HCT116 (cell line): ENCODE measurements at regions not wholly inside any gene's neighbourhood (a gene's known extent, or its start where the extent isn't known, plus 50 kb on each side); places are given as distances from the start of the nearest gene placed in this dataset.

Experiments used
- ATAC-seq: fragments of 200-7000 bp; cut with Tn5 transposase; 2 replicates; pipeline ENCODE4 v1.9.1; 2020; ENCODE audit warnings: mild to moderate bottlenecking, moderate library complexity
- BruUV-seq: library from RNA; stranded (reverse); fragments of 400-500 nt; replicated peaks from 2 replicates; lab custom pipeline; 2021; lab: Mats Ljungman, UMichigan
- CTCF ChIA-PET: fragments of 300-600 bp; sonication (Branson Sonifier 250); formaldehyde crosslinking; loops from one replicate; lab custom pipeline; 2021; ENCODE audit warnings: antibody characterized with exemption; lab: Charles Lee
- POLR2A ChIA-PET: fragments of 300-600, 350-600 bp; sonication (Branson Sonifier 250); formaldehyde crosslinking; loops from one replicate; lab custom pipeline; 2021; ENCODE audit warnings: antibody characterized with exemption; lab: Charles Lee
- RAD21 ChIA-PET, 2 experiments: fragments of 300-600 bp; sonication (Branson Sonifier 250); formaldehyde crosslinking; loops; one replicate each; lab custom pipeline; 2023; ENCODE audit warnings: low total read pairs in 2 of 2; ENCODE audit not compliant: uncharacterized antibody in 2 of 2, unreplicated experiment in 2 of 2, low non-redundant PET in 1 of 2; lab: Charles Lee
- DNase-seq: peaks from one replicate; pipeline ENCODE4 v3.0.0-alpha.2; 2010; ENCODE audit warnings: low read depth, low spot score
- H2AFZ ChIP-seq: fragments of 200-600 bp; shearing (Covaris generic), sonication (generic); 2 replicates; pipeline ENCODE4 v1.6.1; 2017; ENCODE audit warnings: low read depth, mixed run types, mixed read lengths, antibody characterized with exemption, low read length; ENCODE audit not compliant: poor library complexity, severe bottlenecking
- H3K27ac ChIP-seq: 2 replicates; pipeline ENCODE4 v1.5.1; 2012; ENCODE audit warnings: low read depth, low read length
- H3K27me3 ChIP-seq: fragments of 200-600 bp; sonication (generic); 2 replicates; pipeline ENCODE4 v1.6.1; 2016; ENCODE audit warnings: mixed run types, low read length, mixed read lengths; ENCODE audit not compliant: insufficient read depth
- H3K36me3 ChIP-seq, 2 experiments: fragments of 200-500 bp in 1 of 2; fragments of 200-600 bp in 1 of 2; sonication (Bioruptor generic) in 1 of 2; sonication (generic) in 1 of 2; 2 replicates each; pipeline versions ENCODE4 v1.5.1 to v1.6.1; 2014 to 2016; ENCODE audit warnings: low read length in 2 of 2, inconsistent platforms in 1 of 2, mixed read lengths in 1 of 2, mixed run types in 1 of 2; ENCODE audit not compliant: insufficient read depth in 2 of 2, control insufficient read depth in 1 of 2
- H3K4me1 ChIP-seq, 2 experiments: fragments of 200-600 bp in 1 of 2; sonication (generic) in 1 of 2; 2 replicates each; pipeline versions ENCODE4 v1.5.1 to v1.6.1; 2012 to 2017; ENCODE audit warnings: low read length in 2 of 2, inconsistent platforms in 1 of 2, mild to moderate bottlenecking in 1 of 2, mixed read lengths in 1 of 2, mixed run types in 1 of 2, moderate library complexity in 1 of 2; ENCODE audit not compliant: insufficient read depth in 2 of 2, control insufficient read depth in 1 of 2
- H3K4me2 ChIP-seq: fragments of 200-600 bp; sonication (generic); 2 replicates; pipeline ENCODE4 v1.6.1; 2017; ENCODE audit warnings: mixed run types, low read length, mixed read lengths
- H3K4me3 ChIP-seq, 2 experiments: fragments of 200-600 bp in 1 of 2; sonication (generic) in 1 of 2; replicated peaks in 1 of 2; 2 replicates each; pipeline ENCODE4 v1.5.1; 2011 to 2016; ENCODE audit warnings: low read length in 2 of 2, control low read depth in 1 of 2, low read depth in 1 of 2, mild to moderate bottlenecking in 1 of 2, mixed read lengths in 1 of 2, mixed run types in 1 of 2
- H3K79me2 ChIP-seq: fragments of 200-600 bp; sonication (generic); 2 replicates; pipeline ENCODE4 v1.6.1; 2017; ENCODE audit warnings: mild to moderate bottlenecking, mixed run types, low read length, moderate library complexity, mixed read lengths; ENCODE audit not compliant: insufficient read depth
- H3K9ac ChIP-seq: fragments of 200-600 bp; sonication (generic); 2 replicates; pipeline ENCODE4 v1.6.1; 2016; ENCODE audit warnings: low read length, mixed read lengths
- H3K9me2 ChIP-seq: fragments of 200-600 bp; sonication (generic), shearing (Covaris generic); 2 replicates; pipeline ENCODE4 v1.6.1; 2017; ENCODE audit warnings: mixed run types, mild to moderate bottlenecking, moderate library complexity; ENCODE audit not compliant: insufficient read depth
- H3K9me3 ChIP-seq, 2 experiments: fragments of 200-500 bp in 1 of 2; fragments of 200-600 bp in 1 of 2; sonication (Bioruptor generic) in 1 of 2; sonication (generic) in 1 of 2; 2 replicates each; pipeline ENCODE4 v1.6.1; 2014 to 2017; ENCODE audit warnings: low read length in 2 of 2, mixed read lengths in 2 of 2, inconsistent platforms in 1 of 2, low read depth in 1 of 2, mild to moderate bottlenecking in 1 of 2, mixed run types in 1 of 2, moderate library complexity in 1 of 2; ENCODE audit not compliant: control insufficient read depth in 1 of 2, insufficient read depth in 1 of 2
- H4K20me1 ChIP-seq: fragments of 200-600 bp; sonication (generic), shearing (Covaris generic); 2 replicates; pipeline ENCODE4 v1.6.1; 2017; ENCODE audit warnings: mixed run types, mild to moderate bottlenecking, moderate library complexity; ENCODE audit not compliant: insufficient read depth
- CBX3 ChIP-seq: IDR thresholded peaks from 2 replicates; pipeline ENCODE4 v1.6.1; 2012; ENCODE audit warnings: low read depth
- ELF1 ChIP-seq: IDR thresholded peaks from 2 replicates; pipeline ENCODE4 v1.6.1; 2012; ENCODE audit warnings: low read depth, borderline replicate concordance
- EZH2 ChIP-seq: fragments of 200-600 bp; sonication (generic); IDR thresholded peaks from 2 replicates; pipeline ENCODE4 v1.6.1; 2017; ENCODE audit warnings: antibody characterized with exemption, mixed run types
- EZH2phosphoT487 ChIP-seq: fragments of 200-600 bp; IDR thresholded peaks from 2 replicates; pipeline ENCODE4 v1.6.1; 2018; ENCODE audit warnings: antibody characterized with exemption, borderline replicate concordance
- FOSL1 ChIP-seq: IDR thresholded peaks from 2 replicates; pipeline ENCODE4 v1.6.1; 2012; ENCODE audit warnings: low read depth
- JUND ChIP-seq: IDR thresholded peaks from 2 replicates; pipeline ENCODE4 v1.6.1; 2012
- POLR2A ChIP-seq: IDR thresholded peaks from 2 replicates; pipeline ENCODE4 v1.7.0; 2011; ENCODE audit warnings: borderline replicate concordance; ENCODE audit not compliant: insufficient read depth, insufficient read length; ENCODE audit errors: extremely low read depth
- SIN3A ChIP-seq: IDR thresholded peaks from 2 replicates; pipeline ENCODE4 v1.6.1; 2012; ENCODE audit warnings: low read depth
- SP1 ChIP-seq: IDR thresholded peaks from 2 replicates; pipeline ENCODE4 v1.6.1; 2012; ENCODE audit warnings: low read depth
- SRF ChIP-seq: IDR thresholded peaks from 2 replicates; pipeline ENCODE4 v1.6.1; 2012; ENCODE audit warnings: low read depth
- YY1 ChIP-seq: IDR thresholded peaks from 2 replicates; pipeline ENCODE4 v1.6.1; 2011; ENCODE audit warnings: low read length, low read depth, moderate library complexity, mild to moderate bottlenecking; ENCODE audit not compliant: insufficient replicate concordance; ENCODE audit errors: extremely low read depth
- ZFX ChIP-seq: fragments of 450-650 bp; IDR thresholded peaks from 2 replicates; pipeline ENCODE4 v1.6.1; 2017
- intact Hi-C: fragments of 100-400 bp; cut with micrococcal nuclease; formaldehyde crosslinking; loops from 2 replicates; pipeline ENCODE4 v1.10.0; 2022
- TF ChIP-seq, protein P1 (sequence below): IDR thresholded peaks from 2 replicates; pipeline ENCODE4 v1.6.1; 2012
- TF ChIP-seq, protein P2 (sequence below): IDR thresholded peaks from 2 replicates; pipeline ENCODE4 v1.6.1; 2012; ENCODE audit warnings: low read depth

GRCh38 chr17:12478311-12478710, 187.4 kb upstream of the MYOCD start (continued):
- TF ChIP-seq, protein P1, sequence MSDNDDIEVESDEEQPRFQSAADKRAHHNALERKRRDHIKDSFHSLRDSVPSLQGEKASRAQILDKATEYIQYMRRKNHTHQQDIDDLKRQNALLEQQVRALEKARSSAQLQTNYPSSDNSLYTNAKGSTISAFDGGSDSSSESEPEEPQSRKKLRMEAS: no peak
- TF ChIP-seq SIN3A: no peak

DNA sequence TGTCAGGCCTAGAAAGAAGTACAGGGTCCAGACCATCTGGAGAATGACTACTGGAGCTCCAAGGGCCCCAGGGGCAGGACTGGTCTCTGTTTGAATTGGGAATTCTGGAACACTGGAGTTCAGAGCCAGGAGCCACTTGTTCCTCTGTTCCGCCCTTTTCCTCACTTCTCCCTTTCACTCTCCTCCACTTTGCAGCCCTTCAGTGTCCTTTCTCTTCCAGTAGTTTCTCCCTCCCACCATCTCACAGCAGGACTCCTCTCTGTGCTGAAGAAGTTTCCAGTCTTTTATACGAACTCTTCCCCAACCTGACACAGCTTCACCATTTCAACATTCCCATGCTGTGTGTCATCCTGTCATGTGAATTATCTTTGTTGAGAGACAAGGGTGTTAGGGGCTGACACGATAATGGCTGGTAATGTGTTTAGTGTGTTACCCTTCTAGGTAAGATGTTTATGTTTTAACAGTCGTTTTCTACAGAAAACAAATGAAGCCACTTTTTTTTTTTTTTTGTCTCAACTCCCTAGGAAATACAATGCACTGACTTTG, 180.3 kb upstream of the MYOCD start:
- Histone ChIP-seq H3K79me2 (no peaks in the 10 kb centered on the region), H3K4me1 (no peaks in the 10 kb centered on the region), H2AFZ (no peak overlapping the region), H3K9me2 (no peaks in the 10 kb centered on the region), H3K9me3 (no peaks in the 10 kb centered on the region), H3K9ac (no peak overlapping the region), H3K27ac (no peak overlapping the region), H4K20me1 (no peaks in the 10 kb centered on the region), H3K36me3 (no peaks in the 10 kb centered on the region), H3K27me3 (peaks cover 26% of the 10 kb centered on the region), H3K4me2 (no peak overlapping the region), H3K4me3 (no peak overlapping the region)
- no peak for ATAC-seq
- CTCF ChIA-PET: no interaction called here
- POLR2A ChIA-PET: no interaction called here
- RAD21 ChIA-PET: no interaction called here
- intact Hi-C loops: no loop called here
- no peak for TF ChIP-seq FOSL1
- no peak for TF ChIP-seq ZFX
- no peak for TF ChIP-seq POLR2A
- BruUV-seq: no TSS peak
- no peak for DNase-seq

DNA sequence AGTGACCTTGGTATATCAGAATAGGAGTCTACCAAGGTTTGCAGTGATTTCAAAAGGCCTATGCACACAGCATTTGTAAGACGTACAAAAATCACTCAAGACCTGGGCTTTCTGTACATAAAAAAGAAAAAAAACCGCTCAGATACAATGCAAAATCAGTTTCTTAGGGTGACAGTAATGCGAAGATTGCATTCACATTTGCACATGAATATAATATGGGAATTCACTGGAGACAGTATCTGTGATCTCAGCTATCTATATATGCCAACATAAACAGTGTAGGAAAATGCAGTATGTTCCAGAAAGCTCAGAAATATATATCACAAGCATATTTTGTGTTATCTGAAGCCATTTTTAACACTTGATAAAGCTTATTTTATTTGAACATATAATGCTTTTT, 176.4 kb upstream of the MYOCD start:
- H3K9me3 ChIP-seq: no peaks in the 10 kb centered on the region
- H3K79me2 ChIP-seq: no peaks in the 10 kb centered on the region
- peaks cover 55% of the 10 kb centered on the region for H3K27me3 ChIP-seq
- no peak overlapping the region for H3K27ac ChIP-seq
- RAD21 ChIA-PET: no interaction called here
- CTCF ChIA-PET: interaction anchor here (1.4 kb wide), 1 partner anchor 56 kb away, joined by 4 read pairs; no protein-coding TSS in a partner anchor
- DNase-seq: no peak
- POLR2A ChIA-PET: no interaction called here
- no peak overlapping the region for H2AFZ ChIP-seq
- H3K9ac ChIP-seq: no peak overlapping the region
- no peaks in the 10 kb centered on the region for H4K20me1 ChIP-seq
- TF ChIP-seq, protein P2, sequence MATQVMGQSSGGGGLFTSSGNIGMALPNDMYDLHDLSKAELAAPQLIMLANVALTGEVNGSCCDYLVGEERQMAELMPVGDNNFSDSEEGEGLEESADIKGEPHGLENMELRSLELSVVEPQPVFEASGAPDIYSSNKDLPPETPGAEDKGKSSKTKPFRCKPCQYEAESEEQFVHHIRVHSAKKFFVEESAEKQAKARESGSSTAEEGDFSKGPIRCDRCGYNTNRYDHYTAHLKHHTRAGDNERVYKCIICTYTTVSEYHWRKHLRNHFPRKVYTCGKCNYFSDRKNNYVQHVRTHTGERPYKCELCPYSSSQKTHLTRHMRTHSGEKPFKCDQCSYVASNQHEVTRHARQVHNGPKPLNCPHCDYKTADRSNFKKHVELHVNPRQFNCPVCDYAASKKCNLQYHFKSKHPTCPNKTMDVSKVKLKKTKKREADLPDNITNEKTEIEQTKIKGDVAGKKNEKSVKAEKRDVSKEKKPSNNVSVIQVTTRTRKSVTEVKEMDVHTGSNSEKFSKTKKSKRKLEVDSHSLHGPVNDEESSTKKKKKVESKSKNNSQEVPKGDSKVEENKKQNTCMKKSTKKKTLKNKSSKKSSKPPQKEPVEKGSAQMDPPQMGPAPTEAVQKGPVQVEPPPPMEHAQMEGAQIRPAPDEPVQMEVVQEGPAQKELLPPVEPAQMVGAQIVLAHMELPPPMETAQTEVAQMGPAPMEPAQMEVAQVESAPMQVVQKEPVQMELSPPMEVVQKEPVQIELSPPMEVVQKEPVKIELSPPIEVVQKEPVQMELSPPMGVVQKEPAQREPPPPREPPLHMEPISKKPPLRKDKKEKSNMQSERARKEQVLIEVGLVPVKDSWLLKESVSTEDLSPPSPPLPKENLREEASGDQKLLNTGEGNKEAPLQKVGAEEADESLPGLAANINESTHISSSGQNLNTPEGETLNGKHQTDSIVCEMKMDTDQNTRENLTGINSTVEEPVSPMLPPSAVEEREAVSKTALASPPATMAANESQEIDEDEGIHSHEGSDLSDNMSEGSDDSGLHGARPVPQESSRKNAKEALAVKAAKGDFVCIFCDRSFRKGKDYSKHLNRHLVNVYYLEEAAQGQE: no peak
- TF ChIP-seq SRF (no peak), SP1 (no peak), CBX3 (no peak), EZH2 (no peak), YY1 (no peak), EZH2phosphoT487 (no peak), POLR2A (no peak), ZFX (no peak), FOSL1 (no peak), JUND (no peak), ELF1 (no peak), SIN3A (no peak)
- TF ChIP-seq, protein P1: no peak
- no peaks in the 10 kb centered on the region for H3K36me3 ChIP-seq
- no peaks in the 10 kb centered on the region for H3K9me2 ChIP-seq
- no peak overlapping the region for H3K4me2 ChIP-seq
- intact Hi-C loops: no loop called here
- ATAC-seq: no peak
- no peak overlapping the region for H3K4me3 ChIP-seq
- H3K4me1 ChIP-seq: no peaks in the 10 kb centered on the region
- no TSS peak for BruUV-seq
